Myocyte (in vitro differentiated cells): ENCODE measurements at regions not wholly inside any gene's neighbourhood (a gene's known extent, or its start where the extent isn't known, plus 50 kb on each side); places are given as distances from the start of the nearest gene placed in this dataset.
A peak's percentile ranks its signal among the peaks of the same experiment; 100 is the strongest.

Source experiments
- DNase-seq: peaks from one replicate; pipeline ENCODE4 v3.0.0-alpha.2; 2012; ENCODE audit warnings: low read depth

- no peak for DNase-seq
Measured at GRCh38 chr13:37409756-37410155, 188.8 kb downstream of the POSTN start.

GRCh38 chr13:37407156-37407555 lies 191.4 kb downstream of the POSTN start:
- DNase-seq = no peak

- no peak for DNase-seq
Measured at GRCh38 chr13:37406031-37406430, 192.5 kb downstream of the POSTN start.

- peak; percentile 74 for DNase-seq
Measured at GRCh38 chr13:37403776-37404527, 194.6 kb downstream of the POSTN start.

- DNase-seq = no peak
Measured at GRCh38 chr13:37401721-37402120, 196.8 kb downstream of the POSTN start.

GRCh38 chr13:37397535-37397934 lies 201.0 kb downstream of the POSTN start:
- DNase-seq = no peak

GRCh38 chr13:37395544-37395943 lies 203.0 kb downstream of the POSTN start:
- no peak for DNase-seq

GRCh38 chr13:37392389-37392788 lies 206.2 kb downstream of the POSTN start:
- DNase-seq = no peak

- DNase-seq = no peak
Measured at GRCh38 chr13:37390735-37391134, 207.8 kb downstream of the POSTN start.

- DNase-seq = peak; percentile 39
Measured at GRCh38 chr13:37385956-37386670, 212.5 kb downstream of the POSTN start.

- no peak for DNase-seq
Measured at GRCh38 chr13:37385248-37385647, 213.3 kb downstream of the POSTN start.

GRCh38 chr13:37383856-37384370 lies 214.7 kb downstream of the POSTN start:
- no peak for DNase-seq

- no peak for DNase-seq
Measured at GRCh38 chr13:37383046-37383445, 215.5 kb downstream of the POSTN start.

GRCh38 chr13:37382146-37382545 lies 216.4 kb downstream of the POSTN start:
- DNase-seq = no peak

- no peak for DNase-seq
Measured at GRCh38 chr13:37381502-37381901, 217.1 kb downstream of the POSTN start.

- DNase-seq = no peak
Measured at GRCh38 chr13:37379841-37380240, 218.7 kb downstream of the POSTN start.

GRCh38 chr13:37375724-37376123 lies 222.8 kb downstream of the POSTN start:
- DNase-seq = no peak

GRCh38 chr13:37375071-37375470 lies 223.5 kb downstream of the POSTN start:
- DNase-seq = no peak

- peak; percentile 33 for DNase-seq
Measured at GRCh38 chr13:37369616-37370015, 229.0 kb downstream of the POSTN start.

GRCh38 chr13:37368501-37368900 lies 230.1 kb downstream of the POSTN start:
- DNase-seq = no peak

- no peak for DNase-seq
Measured at GRCh38 chr13:37366044-37366770, 232.4 kb downstream of the POSTN start.

GRCh38 chr13:37365496-37365895 lies 233.1 kb downstream of the POSTN start:
- DNase-seq = no peak
